ENCODE measurements at regions not wholly inside any gene's neighbourhood (a gene's known extent, or its start where the extent isn't known, plus 50 kb on each side); places are given as distances from the start of the nearest gene placed in this dataset.

DNA sequence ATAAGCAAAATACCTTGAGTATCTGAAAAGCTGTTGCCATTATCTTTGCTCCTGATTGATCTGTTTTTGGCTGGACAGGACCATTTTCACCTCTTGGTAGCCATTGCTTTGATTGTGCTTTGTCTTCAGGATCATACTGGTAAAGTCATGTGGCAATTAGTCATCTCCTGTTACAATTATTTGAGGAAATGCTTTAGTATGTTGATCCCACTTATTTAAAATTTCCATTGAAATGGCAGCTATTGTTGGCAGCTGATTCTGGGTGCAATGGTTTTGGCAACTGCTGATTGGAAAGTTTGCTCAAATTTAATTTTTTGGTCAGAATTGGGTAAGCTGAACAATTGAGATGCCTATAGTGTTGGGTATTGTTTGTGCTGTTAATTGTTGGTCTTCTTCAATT is 238.3 kb upstream of the TLL1 start:
- Histone ChIP-seq H3K4me3 (replicated peaks in 1 of 4; ENCODE audit: control extremely low read depth in 1 of 4, insufficient read depth in 1 of 4, low read depth in 3 of 4, low read length in 4 of 4) (no peak overlapping the region), H3K27ac (ENCODE audit: insufficient read depth, low read length) (no peak overlapping the region)

GRCh38 chr4:165635381-165635780 is 237.7 kb upstream of the TLL1 start:
- no peak for TF ChIP-seq EZH2 (IDR thresholded peaks at IDR 0.05; ENCODE audit: low read length, missing control alignments)
- TF ChIP-seq, protein P1, sequence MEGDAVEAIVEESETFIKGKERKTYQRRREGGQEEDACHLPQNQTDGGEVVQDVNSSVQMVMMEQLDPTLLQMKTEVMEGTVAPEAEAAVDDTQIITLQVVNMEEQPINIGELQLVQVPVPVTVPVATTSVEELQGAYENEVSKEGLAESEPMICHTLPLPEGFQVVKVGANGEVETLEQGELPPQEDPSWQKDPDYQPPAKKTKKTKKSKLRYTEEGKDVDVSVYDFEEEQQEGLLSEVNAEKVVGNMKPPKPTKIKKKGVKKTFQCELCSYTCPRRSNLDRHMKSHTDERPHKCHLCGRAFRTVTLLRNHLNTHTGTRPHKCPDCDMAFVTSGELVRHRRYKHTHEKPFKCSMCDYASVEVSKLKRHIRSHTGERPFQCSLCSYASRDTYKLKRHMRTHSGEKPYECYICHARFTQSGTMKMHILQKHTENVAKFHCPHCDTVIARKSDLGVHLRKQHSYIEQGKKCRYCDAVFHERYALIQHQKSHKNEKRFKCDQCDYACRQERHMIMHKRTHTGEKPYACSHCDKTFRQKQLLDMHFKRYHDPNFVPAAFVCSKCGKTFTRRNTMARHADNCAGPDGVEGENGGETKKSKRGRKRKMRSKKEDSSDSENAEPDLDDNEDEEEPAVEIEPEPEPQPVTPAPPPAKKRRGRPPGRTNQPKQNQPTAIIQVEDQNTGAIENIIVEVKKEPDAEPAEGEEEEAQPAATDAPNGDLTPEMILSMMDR (conservative IDR thresholded peaks at IDR 0.05 in 1 of 2, IDR thresholded peaks at IDR 0.05 in 1 of 2; ENCODE audit: low read depth in 1 of 2, low read length in 2 of 2) = no peak
- DNase-seq (ENCODE audit: low read depth in 2 of 2) = no peak
- H3K36me3 ChIP-seq (ENCODE audit: control insufficient read depth, insufficient read depth, low read length) = no peaks in the 10 kb centered on the region

More for the DNA sequence above, 238.3 kb upstream of the TLL1 start:
- Histone ChIP-seq H3K9me3 (ENCODE audit: control insufficient read depth, insufficient read depth, low read depth, low read length) (no peaks in the 10 kb centered on the region), H3K9ac (ENCODE audit: insufficient read depth, low read length) (no peak overlapping the region), H3K27me3 (ENCODE audit: control insufficient read depth, insufficient read depth, low read length) (no peaks in the 10 kb centered on the region), H4K20me1 (ENCODE audit: control insufficient read depth, extremely low read depth, insufficient read depth, low read length) (no peaks in the 10 kb centered on the region), H3K4me2 (ENCODE audit: extremely low read depth, insufficient read depth, low read length) (no peak overlapping the region), H3K79me2 (ENCODE audit: control insufficient read depth, insufficient read depth, low read length) (no peaks in the 10 kb centered on the region), H3K4me1 (ENCODE audit: control insufficient read depth, extremely low read depth, insufficient read depth, low read length) (no peaks in the 10 kb centered on the region), H2AFZ (ENCODE audit: low read length) (no peak overlapping the region), H3K36me3 (ENCODE audit: control insufficient read depth, insufficient read depth, low read length) (no peaks in the 10 kb centered on the region)
- TF ChIP-seq, protein P1 (conservative IDR thresholded peaks at IDR 0.05 in 1 of 2, IDR thresholded peaks at IDR 0.05 in 1 of 2; ENCODE audit: low read depth in 1 of 2, low read length in 2 of 2) = no peak
- TF ChIP-seq EZH2 (IDR thresholded peaks at IDR 0.05; ENCODE audit: low read length, missing control alignments) = no peak
- DNase-seq (ENCODE audit: low read depth in 2 of 2) = no peak

GRCh38 chr4:165635951-165636350 is 237.1 kb upstream of the TLL1 start:
- no peaks in the 10 kb centered on the region for H3K27me3 ChIP-seq (ENCODE audit: control insufficient read depth, insufficient read depth, low read length)
- no peaks in the 10 kb centered on the region for H3K79me2 ChIP-seq (ENCODE audit: control insufficient read depth, insufficient read depth, low read length)
- no peak for TF ChIP-seq EZH2 (IDR thresholded peaks at IDR 0.05; ENCODE audit: low read length, missing control alignments)
- TF ChIP-seq, protein P1 (conservative IDR thresholded peaks at IDR 0.05 in 1 of 2, IDR thresholded peaks at IDR 0.05 in 1 of 2; ENCODE audit: low read depth in 1 of 2, low read length in 2 of 2) = no peak
- H3K27ac ChIP-seq (ENCODE audit: insufficient read depth, low read length) = no peak overlapping the region
- H3K9ac ChIP-seq (ENCODE audit: insufficient read depth, low read length) = no peak overlapping the region
- no peak overlapping the region for H3K4me3 ChIP-seq (replicated peaks in 1 of 4; ENCODE audit: control extremely low read depth in 1 of 4, insufficient read depth in 1 of 4, low read depth in 3 of 4, low read length in 4 of 4)
- no peaks in the 10 kb centered on the region for H3K4me1 ChIP-seq (ENCODE audit: control insufficient read depth, extremely low read depth, insufficient read depth, low read length)
- H3K4me2 ChIP-seq (ENCODE audit: extremely low read depth, insufficient read depth, low read length) = no peak overlapping the region
- DNase-seq (ENCODE audit: low read depth in 2 of 2) = no peak
- H3K9me3 ChIP-seq (ENCODE audit: control insufficient read depth, insufficient read depth, low read depth, low read length) = no peaks in the 10 kb centered on the region
- no peaks in the 10 kb centered on the region for H3K36me3 ChIP-seq (ENCODE audit: control insufficient read depth, insufficient read depth, low read length)
- no peak overlapping the region for H2AFZ ChIP-seq (ENCODE audit: low read length)
- no peaks in the 10 kb centered on the region for H4K20me1 ChIP-seq (ENCODE audit: control insufficient read depth, extremely low read depth, insufficient read depth, low read length)

More at GRCh38 chr4:165635381-165635780, 237.7 kb upstream of the TLL1 start:
- Histone ChIP-seq H3K4me2 (ENCODE audit: extremely low read depth, insufficient read depth, low read length) (no peak overlapping the region), H2AFZ (ENCODE audit: low read length) (no peak overlapping the region), H3K9ac (ENCODE audit: insufficient read depth, low read length) (no peak overlapping the region), H3K4me1 (ENCODE audit: control insufficient read depth, extremely low read depth, insufficient read depth, low read length) (no peaks in the 10 kb centered on the region), H3K27ac (ENCODE audit: insufficient read depth, low read length) (no peak overlapping the region), H3K27me3 (ENCODE audit: control insufficient read depth, insufficient read depth, low read length) (no peaks in the 10 kb centered on the region), H3K79me2 (ENCODE audit: control insufficient read depth, insufficient read depth, low read length) (no peaks in the 10 kb centered on the region), H4K20me1 (ENCODE audit: control insufficient read depth, extremely low read depth, insufficient read depth, low read length) (no peaks in the 10 kb centered on the region), H3K4me3 (replicated peaks in 1 of 4; ENCODE audit: control extremely low read depth in 1 of 4, insufficient read depth in 1 of 4, low read depth in 3 of 4, low read length in 4 of 4) (no peak overlapping the region), H3K9me3 (ENCODE audit: control insufficient read depth, insufficient read depth, low read depth, low read length) (no peaks in the 10 kb centered on the region)

Data from fibroblast of lung (primary cell).